ENCODE measurements at regions not wholly inside any gene's neighbourhood (a gene's known extent, or its start where the extent isn't known, plus 50 kb on each side); places are given as distances from the start of the nearest gene placed in this dataset.

DNA sequence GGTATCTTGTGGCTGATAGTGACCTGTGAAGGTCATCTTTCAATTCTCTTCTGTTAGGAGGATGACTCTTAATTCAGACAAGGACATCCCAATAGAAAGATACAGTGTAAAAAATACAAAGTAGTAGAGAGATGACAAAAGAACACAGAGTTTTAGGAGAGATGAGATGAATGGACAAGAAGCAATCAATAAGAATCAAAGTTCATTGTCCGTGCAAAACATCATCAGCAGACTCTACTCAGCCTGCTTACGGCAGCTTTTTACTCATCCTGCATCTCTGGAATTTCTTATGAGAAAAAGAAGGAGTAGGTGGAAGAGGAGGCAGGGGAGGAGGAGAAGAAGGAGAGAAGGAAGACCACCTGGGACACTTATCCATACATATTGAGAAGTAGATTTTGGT, 2131.7 kb downstream of the ARAP2 start:
- TF ChIP-seq CTCF (IDR thresholded peaks at IDR 0.05) (no peak), POLR2A (IDR thresholded peaks at IDR 0.05; ENCODE audit: low read depth) (no peak), POLR2AphosphoS5 (IDR thresholded peaks at IDR 0.05) (no peak), EP300 (IDR thresholded peaks at IDR 0.05) (no peak)
